ENCODE measurements at regions not wholly inside any gene's neighbourhood (a gene's known extent, or its start where the extent isn't known, plus 50 kb on each side); places are given as distances from the start of the nearest gene placed in this dataset.

DNA sequence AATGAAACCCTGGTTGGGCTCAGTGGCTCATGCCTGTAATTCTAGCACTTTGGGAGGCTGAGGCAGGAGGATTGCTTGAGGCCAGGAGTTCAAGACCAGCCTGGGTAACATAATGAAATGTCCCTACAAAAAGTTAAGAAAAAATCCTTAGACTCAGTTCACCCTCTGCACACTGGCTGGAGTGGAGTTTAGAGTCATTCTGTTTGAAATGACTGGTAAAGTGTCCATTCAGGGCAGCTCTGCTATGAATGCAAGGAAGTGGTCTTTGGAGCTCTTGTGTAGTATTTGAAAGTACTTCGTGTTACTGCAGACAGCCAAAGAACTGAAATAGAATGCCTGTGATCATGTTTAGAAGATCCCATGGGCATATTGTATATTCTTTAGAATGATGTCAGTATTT is 466.5 kb downstream of the PCNX1 start:
- TF ChIP-seq, protein P1, sequence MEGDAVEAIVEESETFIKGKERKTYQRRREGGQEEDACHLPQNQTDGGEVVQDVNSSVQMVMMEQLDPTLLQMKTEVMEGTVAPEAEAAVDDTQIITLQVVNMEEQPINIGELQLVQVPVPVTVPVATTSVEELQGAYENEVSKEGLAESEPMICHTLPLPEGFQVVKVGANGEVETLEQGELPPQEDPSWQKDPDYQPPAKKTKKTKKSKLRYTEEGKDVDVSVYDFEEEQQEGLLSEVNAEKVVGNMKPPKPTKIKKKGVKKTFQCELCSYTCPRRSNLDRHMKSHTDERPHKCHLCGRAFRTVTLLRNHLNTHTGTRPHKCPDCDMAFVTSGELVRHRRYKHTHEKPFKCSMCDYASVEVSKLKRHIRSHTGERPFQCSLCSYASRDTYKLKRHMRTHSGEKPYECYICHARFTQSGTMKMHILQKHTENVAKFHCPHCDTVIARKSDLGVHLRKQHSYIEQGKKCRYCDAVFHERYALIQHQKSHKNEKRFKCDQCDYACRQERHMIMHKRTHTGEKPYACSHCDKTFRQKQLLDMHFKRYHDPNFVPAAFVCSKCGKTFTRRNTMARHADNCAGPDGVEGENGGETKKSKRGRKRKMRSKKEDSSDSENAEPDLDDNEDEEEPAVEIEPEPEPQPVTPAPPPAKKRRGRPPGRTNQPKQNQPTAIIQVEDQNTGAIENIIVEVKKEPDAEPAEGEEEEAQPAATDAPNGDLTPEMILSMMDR (IDR thresholded peaks at IDR 0.05) = no peak
- no peak for TF ChIP-seq EP300 (IDR thresholded peaks at IDR 0.05; ENCODE audit: low read depth)

Measured in transverse colon (tissue), 3 donors.